DND-41 (cell line): ENCODE measurements at regions not wholly inside any gene's neighbourhood (a gene's known extent, or its start where the extent isn't known, plus 50 kb on each side); places are given as distances from the start of the nearest gene placed in this dataset.

ENCODE experiments used
- ATAC-seq: fragments of 200-7000 bp; cut with Tn5 transposase; 3 replicates; pipeline ENCODE4 v1.9.1; 2021; ENCODE audit warnings: low read depth; ENCODE audit not compliant: insufficient read depth
- DNase-seq: peaks from one replicate; pipeline ENCODE4 v3.0.0-alpha.2; 2020
- H2AFZ ChIP-seq: 2 replicates; pipeline ENCODE4 v1.6.0; 2012; ENCODE audit warnings: low read depth, low read length
- H3K27ac ChIP-seq: 2 replicates; pipeline ENCODE4 v1.5.1; 2012; ENCODE audit warnings: low read length, inconsistent platforms
- H3K27me3 ChIP-seq: fragments of 200-600 bp; sonication (generic); 2 replicates; pipeline ENCODE4 v1.6.0; 2012; ENCODE audit warnings: low read length, mild to moderate bottlenecking, inconsistent platforms; ENCODE audit not compliant: insufficient read depth, poor library complexity
- H3K36me3 ChIP-seq: 2 replicates; pipeline ENCODE4 v1.5.1; 2012; ENCODE audit warnings: low read length, inconsistent platforms; ENCODE audit not compliant: insufficient read depth
- H3K4me1 ChIP-seq: 2 replicates; pipeline ENCODE4 v1.5.1; 2012; ENCODE audit warnings: mild to moderate bottlenecking, low read length; ENCODE audit not compliant: insufficient read depth
- H3K4me2 ChIP-seq: 2 replicates; pipeline ENCODE4 v1.6.0; 2012; ENCODE audit warnings: mild to moderate bottlenecking, moderate library complexity, low read length, inconsistent platforms; ENCODE audit not compliant: insufficient read depth
- H3K4me3 ChIP-seq, 2 experiments: fragments of 200-600 bp in 1 of 2; shearing (Covaris generic) in 1 of 2; 2 replicates each; pipeline ENCODE4 v1.5.1; 2012 to 2016; ENCODE audit warnings: inconsistent platforms in 2 of 2, low read length in 2 of 2, mild to moderate bottlenecking in 2 of 2, low read depth in 1 of 2, moderate library complexity in 1 of 2
- H3K79me2 ChIP-seq: 2 replicates; pipeline ENCODE4 v1.6.0; 2012; ENCODE audit warnings: low read length, inconsistent platforms; ENCODE audit not compliant: insufficient read depth
- H3K9ac ChIP-seq: 2 replicates; pipeline ENCODE4 v1.6.0; 2012; ENCODE audit warnings: low read depth, mild to moderate bottlenecking, inconsistent platforms, low read length, moderate library complexity
- H3K9me3 ChIP-seq: 2 replicates; pipeline ENCODE4 v1.5.1; 2012; ENCODE audit warnings: low read length, moderate library complexity, mild to moderate bottlenecking, inconsistent platforms; ENCODE audit not compliant: insufficient read depth, severe bottlenecking
- H4K20me1 ChIP-seq: 2 replicates; pipeline ENCODE4 v1.6.0; 2012; ENCODE audit warnings: low read length; ENCODE audit not compliant: insufficient read depth
- EZH2 ChIP-seq: IDR thresholded peaks from 3 replicates; pipeline ENCODE4 v1.6.1; 2012; ENCODE audit warnings: borderline replicate concordance, low read depth, mild to moderate bottlenecking, moderate library complexity, low read length, inconsistent platforms; ENCODE audit not compliant: severe bottlenecking
- TF ChIP-seq, protein P1 (sequence below): IDR thresholded peaks from 2 replicates; pipeline ENCODE4 v1.5.1; 2012; ENCODE audit warnings: borderline replicate concordance, low read length, moderate library complexity, mild to moderate bottlenecking; ENCODE audit not compliant: poor library complexity, severe bottlenecking; ENCODE audit errors: extremely low read depth

DNA sequence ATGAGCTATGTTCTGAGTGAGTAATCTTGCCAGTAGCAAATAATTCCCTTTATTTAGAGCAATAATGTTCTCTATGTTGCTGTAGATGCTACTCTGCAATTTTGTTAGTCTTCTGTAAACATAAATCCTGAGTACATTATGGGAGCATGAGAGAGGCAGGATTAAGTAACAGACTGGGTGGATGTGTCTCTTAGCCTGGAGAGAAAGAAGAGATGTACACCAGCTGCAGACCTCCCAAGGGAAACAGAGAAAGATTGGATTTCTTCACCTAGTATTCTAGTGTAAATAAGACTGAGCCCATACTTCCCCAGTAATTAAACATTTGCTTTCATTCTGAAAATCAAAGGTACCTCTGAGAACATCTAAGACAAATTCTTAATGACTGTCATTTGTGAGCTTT lies 564.0 kb downstream of the TRHDE start:
- Histone ChIP-seq H3K36me3 (no peaks in the 10 kb centered on the region), H4K20me1 (no peaks in the 10 kb centered on the region), H3K9me3 (no peaks in the 10 kb centered on the region), H3K79me2 (no peaks in the 10 kb centered on the region), H2AFZ (no peak overlapping the region), H3K4me2 (no peak overlapping the region), H3K4me3 (no peak overlapping the region), H3K4me1 (no peaks in the 10 kb centered on the region), H3K27ac (no peak overlapping the region), H3K27me3 (no peaks in the 10 kb centered on the region), H3K9ac (no peak overlapping the region)
- ATAC-seq (no peak), DNase-seq (no peak)
- TF ChIP-seq, protein P1, sequence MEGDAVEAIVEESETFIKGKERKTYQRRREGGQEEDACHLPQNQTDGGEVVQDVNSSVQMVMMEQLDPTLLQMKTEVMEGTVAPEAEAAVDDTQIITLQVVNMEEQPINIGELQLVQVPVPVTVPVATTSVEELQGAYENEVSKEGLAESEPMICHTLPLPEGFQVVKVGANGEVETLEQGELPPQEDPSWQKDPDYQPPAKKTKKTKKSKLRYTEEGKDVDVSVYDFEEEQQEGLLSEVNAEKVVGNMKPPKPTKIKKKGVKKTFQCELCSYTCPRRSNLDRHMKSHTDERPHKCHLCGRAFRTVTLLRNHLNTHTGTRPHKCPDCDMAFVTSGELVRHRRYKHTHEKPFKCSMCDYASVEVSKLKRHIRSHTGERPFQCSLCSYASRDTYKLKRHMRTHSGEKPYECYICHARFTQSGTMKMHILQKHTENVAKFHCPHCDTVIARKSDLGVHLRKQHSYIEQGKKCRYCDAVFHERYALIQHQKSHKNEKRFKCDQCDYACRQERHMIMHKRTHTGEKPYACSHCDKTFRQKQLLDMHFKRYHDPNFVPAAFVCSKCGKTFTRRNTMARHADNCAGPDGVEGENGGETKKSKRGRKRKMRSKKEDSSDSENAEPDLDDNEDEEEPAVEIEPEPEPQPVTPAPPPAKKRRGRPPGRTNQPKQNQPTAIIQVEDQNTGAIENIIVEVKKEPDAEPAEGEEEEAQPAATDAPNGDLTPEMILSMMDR: no peak
- no peak for TF ChIP-seq EZH2

DNA sequence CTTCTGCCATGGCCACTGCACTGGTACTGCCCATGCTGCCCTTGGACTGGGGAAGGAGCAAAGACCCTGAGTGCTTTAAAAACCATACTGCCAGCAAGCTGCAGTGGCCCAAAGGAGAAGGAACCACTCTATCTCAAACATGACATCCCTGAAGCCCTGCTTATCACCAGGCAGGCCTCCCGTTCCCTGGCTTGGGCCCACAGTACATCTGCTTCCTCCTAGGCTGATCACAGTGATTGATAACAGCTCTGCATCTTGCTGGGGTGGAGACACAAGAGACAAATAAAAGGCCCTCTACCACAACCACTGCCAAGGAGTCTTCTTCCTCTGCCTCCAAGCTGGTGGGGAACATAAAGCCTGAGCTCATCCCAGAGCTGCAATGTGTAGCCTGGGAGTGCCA lies 567.5 kb downstream of the TRHDE start:
- ATAC-seq (no peak), DNase-seq (no peak)
- no peak overlapping the region for H2AFZ ChIP-seq
- H3K36me3 ChIP-seq: no peaks in the 10 kb centered on the region
- no peaks in the 10 kb centered on the region for H3K27me3 ChIP-seq
- H3K4me3 ChIP-seq: no peak overlapping the region
- no peak overlapping the region for H3K4me2 ChIP-seq
- TF ChIP-seq, protein P1: no peak
- TF ChIP-seq EZH2: no peak
- no peaks in the 10 kb centered on the region for H3K79me2 ChIP-seq
- no peaks in the 10 kb centered on the region for H3K9me3 ChIP-seq
- no peaks in the 10 kb centered on the region for H3K4me1 ChIP-seq
- no peak overlapping the region for H3K27ac ChIP-seq
- no peaks in the 10 kb centered on the region for H4K20me1 ChIP-seq
- no peak overlapping the region for H3K9ac ChIP-seq

DNA sequence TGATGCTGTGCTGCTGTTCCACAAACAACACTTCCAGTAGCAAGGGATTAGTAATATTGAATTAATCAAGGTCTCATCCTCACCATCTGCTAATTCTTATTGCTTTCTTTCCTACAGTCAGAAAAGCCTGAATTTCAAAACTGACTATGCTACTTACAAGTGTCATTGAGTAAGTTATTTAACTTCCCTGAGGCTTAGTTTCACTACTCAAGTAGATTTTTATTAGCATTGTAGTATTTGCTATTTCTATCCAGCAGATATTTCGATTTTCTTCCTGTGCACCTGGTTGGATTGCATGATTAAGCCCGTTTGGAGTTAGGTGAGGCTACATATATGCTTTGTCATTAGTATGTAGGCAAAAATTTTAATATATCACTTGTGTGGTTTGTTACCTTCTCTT lies 591.5 kb downstream of the TRHDE start:
- Histone ChIP-seq H3K27me3 (no peaks in the 10 kb centered on the region), H2AFZ (no peak overlapping the region), H3K4me1 (no peaks in the 10 kb centered on the region), H3K9me3 (no peaks in the 10 kb centered on the region), H3K36me3 (no peaks in the 10 kb centered on the region), H3K27ac (no peak overlapping the region), H3K9ac (no peak overlapping the region), H3K4me3 (no peak overlapping the region), H3K4me2 (no peak overlapping the region), H4K20me1 (no peaks in the 10 kb centered on the region), H3K79me2 (no peaks in the 10 kb centered on the region)
- ATAC-seq: no peak
- no peak for DNase-seq
- TF ChIP-seq, protein P1: no peak
- no peak for TF ChIP-seq EZH2

DNA sequence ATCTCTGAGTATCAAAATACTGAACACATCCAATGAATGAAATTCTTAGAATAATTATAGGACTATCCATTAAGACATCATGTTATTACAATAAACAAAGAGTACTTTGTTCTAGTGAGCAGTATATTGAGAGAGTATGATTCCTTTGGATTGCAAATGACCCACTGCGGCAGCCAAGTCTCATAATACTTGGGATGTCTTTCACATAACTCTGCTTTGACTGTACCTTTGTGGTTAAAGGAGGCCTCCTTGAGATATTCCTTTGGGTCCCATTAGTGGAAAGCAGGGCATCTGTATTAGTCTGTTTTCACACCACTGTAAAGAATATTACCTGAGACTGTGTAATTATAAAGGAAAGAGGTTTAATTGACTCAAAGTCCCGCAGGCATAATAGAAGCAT lies 593.8 kb downstream of the TRHDE start:
- H3K36me3 ChIP-seq: no peaks in the 10 kb centered on the region
- H3K79me2 ChIP-seq: no peaks in the 10 kb centered on the region
- H3K27me3 ChIP-seq: no peaks in the 10 kb centered on the region
- H3K4me1 ChIP-seq: no peaks in the 10 kb centered on the region
- no peaks in the 10 kb centered on the region for H3K9me3 ChIP-seq
- H2AFZ ChIP-seq: no peak overlapping the region
- no peaks in the 10 kb centered on the region for H4K20me1 ChIP-seq
- TF ChIP-seq EZH2: no peak
- TF ChIP-seq, protein P1: no peak
- H3K4me2 ChIP-seq: no peak overlapping the region
- no peak overlapping the region for H3K27ac ChIP-seq
- DNase-seq (no peak), ATAC-seq (no peak)
- no peak overlapping the region for H3K4me3 ChIP-seq
- no peak overlapping the region for H3K9ac ChIP-seq
